NCI-H510A (cell line): ENCODE measurements at regions not wholly inside any gene's neighbourhood (a gene's known extent, or its start where the extent isn't known, plus 50 kb on each side); places are given as distances from the start of the nearest gene placed in this dataset.
A peak's percentile ranks its signal among the peaks of the same experiment; 100 is the strongest.
"Not testable (repeated sequence)": the region's sequence is repeated elsewhere in the genome, so short reads cannot be mapped to it uniquely, and the experiment has no call there.

Experiments
- DNase-seq: peaks from one replicate; lab custom pipeline; 2025; lab: John Stamatoyannopoulos, UW

- no peak for DNase-seq
These were observed 512.4 kb upstream of the CHD1 start for GRCh38 chr5:99441235-99441634.

GRCh38 chr5:99438619-99439018 is 509.8 kb upstream of the CHD1 start:
- no peak for DNase-seq

- no peak for DNase-seq
These were observed 509.2 kb upstream of the CHD1 start for GRCh38 chr5:99437986-99438385.

GRCh38 chr5:99423396-99423795 is 494.6 kb upstream of the CHD1 start:
- not testable (repeated sequence) for DNase-seq

- not testable (repeated sequence) for DNase-seq
These were observed 489.8 kb upstream of the CHD1 start for GRCh38 chr5:99418640-99419039.

GRCh38 chr5:99410386-99410785 is 481.6 kb upstream of the CHD1 start:
- peak; percentile 19 for DNase-seq

GRCh38 chr5:99404764-99405302 is 476.0 kb upstream of the CHD1 start:
- DNase-seq = not testable (repeated sequence)

- not testable (repeated sequence) for DNase-seq
These were observed 471.8 kb upstream of the CHD1 start for GRCh38 chr5:99400571-99400970.

GRCh38 chr5:99398976-99399375 is 470.2 kb upstream of the CHD1 start:
- no peak for DNase-seq

GRCh38 chr5:99386406-99387077 is 457.7 kb upstream of the CHD1 start:
- DNase-seq = no peak

GRCh38 chr5:99379187-99379586 is 450.4 kb upstream of the CHD1 start:
- DNase-seq = no peak

GRCh38 chr5:99378443-99378842 is 449.6 kb upstream of the CHD1 start:
- no peak for DNase-seq

- no peak for DNase-seq
These were observed 441.2 kb upstream of the CHD1 start for GRCh38 chr5:99369797-99370593.

- no peak for DNase-seq
These were observed 439.9 kb upstream of the CHD1 start for GRCh38 chr5:99368726-99369125.

- no peak for DNase-seq
These were observed 427.1 kb upstream of the CHD1 start for GRCh38 chr5:99355881-99356280.

- no peak for DNase-seq
These were observed 421.0 kb upstream of the CHD1 start for GRCh38 chr5:99349787-99350186.

GRCh38 chr5:99348597-99348996 is 419.8 kb upstream of the CHD1 start:
- no peak for DNase-seq

GRCh38 chr5:99339758-99340157 is 411.0 kb upstream of the CHD1 start:
- not testable (repeated sequence) for DNase-seq

- DNase-seq = no peak
These were observed 406.1 kb upstream of the CHD1 start for GRCh38 chr5:99334936-99335335.

GRCh38 chr5:99331061-99331460 is 402.3 kb upstream of the CHD1 start:
- peak; percentile 33 for DNase-seq

GRCh38 chr5:99320436-99320835 is 391.6 kb upstream of the CHD1 start:
- DNase-seq = no peak

- DNase-seq = no peak
These were observed 388.3 kb upstream of the CHD1 start for GRCh38 chr5:99317136-99317535.

GRCh38 chr5:99316484-99316883 is 387.7 kb upstream of the CHD1 start:
- DNase-seq = no peak
